Heart left ventricle (tissue), 16 donors: ENCODE measurements at regions not wholly inside any gene's neighbourhood (a gene's known extent, or its start where the extent isn't known, plus 50 kb on each side); places are given as distances from the start of the nearest gene placed in this dataset.

Experiments
- ATAC-seq, 4 donors: fragments of 200-7000 bp; cut with Tn5 transposase; one replicate each; pipeline ENCODE4 v1.9.1; 2020 to 2022; ENCODE audit warnings: moderate library complexity in 4 of 4, mild to moderate bottlenecking in 3 of 4, moderate number of reproducible peaks in 1 of 4
- DNase-seq, 5 donors: peaks; one replicate each; pipeline ENCODE4 v3.0.0-alpha.2; 2020
- H3K27ac ChIP-seq, 12 donors: fragments of 200-600 bp; sonication (generic) in 4 of 12; one replicate each; pipeline versions ENCODE4 v1.5.0 to v1.8.0; 2016 to 2022; ENCODE audit warnings: mild to moderate bottlenecking in 2 of 12
- H3K27me3 ChIP-seq, 9 donors: fragments of 200-600 bp; sonication (generic) in 2 of 9; one replicate each; pipeline versions ENCODE4 v1.5.1 to v1.8.0; 2016 to 2022; ENCODE audit warnings: mild to moderate bottlenecking in 3 of 9
- H3K36me3 ChIP-seq, 9 donors: fragments of 200-600 bp; sonication (generic) in 2 of 9; one replicate each; pipeline versions ENCODE4 v1.5.0 to v1.8.0; 2018 to 2022; ENCODE audit warnings: mild to moderate bottlenecking in 2 of 9
- H3K4me1 ChIP-seq, 12 donors: fragments of 200-600 bp; sonication (generic) in 4 of 12; one replicate each; pipeline versions ENCODE4 v1.5.0 to v1.8.0; 2016 to 2022; ENCODE audit warnings: mild to moderate bottlenecking in 3 of 12
- H3K4me3 ChIP-seq, 12 donors: fragments of 200-600 bp; sonication (generic) in 4 of 12; one replicate each; pipeline versions ENCODE4 v1.5.0 to v1.8.0; 2017 to 2022; ENCODE audit warnings: mild to moderate bottlenecking in 9 of 12, moderate library complexity in 4 of 12
- H3K9me3 ChIP-seq, 12 donors: fragments of 200-600 bp; sonication (generic) in 4 of 12; one replicate each; pipeline versions ENCODE4 v1.5.0 to v1.8.0; 2016 to 2022; ENCODE audit warnings: mild to moderate bottlenecking in 1 of 12
- POLR2A ChIP-seq, 2 donors: fragments of 450-650 bp; IDR thresholded peaks; one replicate each; pipeline ENCODE4 v1.6.1; 2017; ENCODE audit warnings: antibody characterized with exemption in 2 of 2, mild to moderate bottlenecking in 2 of 2, moderate library complexity in 2 of 2
- WGBS, 4 donors: extraction: QIAGEN DNeasy Blood & Tissue Kit in 2 of 4; methylation state at CpG; one replicate each; pipeline versions ENCODE4 v1.1.5 to v1.1.7; 2013 to 2018; 5-methylcytosine and 5-hydroxymethylcytosine counted together
- intact Hi-C, 10 donors: fragments of 100-400 bp; cut with DNase I; formaldehyde crosslinking; loops; one replicate each; pipeline versions ENCODE4 v1.11.1 to v1.14.2; 2022
- TF ChIP-seq, protein P1 (sequence below), 12 donors: fragments of 200-600 bp; sonication (generic) in 4 of 12; IDR thresholded peaks; one replicate each; pipeline versions ENCODE4 v1.5.0 to v1.8.0; 2018 to 2022; ENCODE audit warnings: antibody characterized with exemption in 12 of 12, mild to moderate bottlenecking in 5 of 12
- donor health status: ischemic (EF 13 %, LVEDD 7.1; RV severe dilation, severe dysfunction).
- donor health status: healthy with polysubstance abuse.
- donor health status: DM: no; HTN: yes; CAD: no.
- donor health status: DM: no; HTN: no; CAD: no.
- donor health status: ischemic (EF 25% LVEDD 6.9; RV normal size, moderate dysfunction).
- donor health status: ischemic (EF 25% LVEDD 5.7; RV mildly dilated, moderate dysfunction).
- donor health status: healthy.
- donor health status: DM: yes; HTN: yes; CAD: no.
- donor health status: ischemic (EF 35%, LVEDD 5.7; RV mildly dilated, moderate dysfunction).
- donor health status: nonischemic (EF 11% LVEDD 7.7; RV severe dilation, severe dysfunction).
- donor health status: DM: yes; HTN: yes; CAD: no.
- donor health status: PGD.
- donor health status: ischemic (EF 29% LVEDD 5.4; RV normal size, mild dysfunction).
- donor health status: nonischemic (EF 23%, LVEDD 6.1; RV moderate dilation, normal function).

DNA sequence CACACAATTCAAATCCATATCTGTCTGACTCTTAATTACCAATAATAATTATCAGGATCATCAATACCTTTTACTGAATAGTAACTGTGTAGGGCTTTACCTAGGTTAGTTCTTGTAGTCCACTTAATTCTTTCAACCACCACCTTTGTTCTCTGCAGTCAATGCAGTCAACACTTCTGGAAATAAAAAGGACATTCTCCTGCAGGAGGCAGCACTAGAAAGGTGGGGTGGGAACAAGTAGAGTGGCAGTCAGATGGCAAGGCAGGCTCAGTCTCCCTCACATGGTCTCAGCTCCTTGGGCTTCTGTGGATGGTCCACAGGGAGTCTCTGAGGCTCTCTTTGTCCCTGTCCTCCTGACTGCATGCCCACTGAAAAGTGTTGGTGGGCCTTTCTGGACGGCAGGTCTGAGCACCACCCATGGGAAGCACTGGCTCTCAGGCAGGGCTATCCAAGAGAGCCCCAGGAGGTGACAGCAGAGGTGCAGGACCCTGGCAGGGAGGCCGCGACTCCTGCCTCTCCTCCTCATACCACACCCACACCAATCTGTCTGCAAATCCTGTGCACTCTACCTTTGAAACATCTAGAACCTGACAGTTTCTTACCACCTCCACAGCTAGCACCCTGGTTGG is 237.3 kb downstream of the FOXD2 start:
- no peak overlapping the region for H3K4me3 ChIP-seq
- H3K27ac ChIP-seq = no peak overlapping the region
- ATAC-seq (no peak), DNase-seq (peak in 1 of 5 donors; percentile 1)
- peaks cover 0 to 21% (median 6%) of the 10 kb centered on the region in 12 donors for H3K9me3 ChIP-seq
- peaks cover 0 to 16% (median 3%) of the 10 kb centered on the region in 9 donors for H3K27me3 ChIP-seq
- intact Hi-C loops = no loop called here
- TF ChIP-seq, protein P1, sequence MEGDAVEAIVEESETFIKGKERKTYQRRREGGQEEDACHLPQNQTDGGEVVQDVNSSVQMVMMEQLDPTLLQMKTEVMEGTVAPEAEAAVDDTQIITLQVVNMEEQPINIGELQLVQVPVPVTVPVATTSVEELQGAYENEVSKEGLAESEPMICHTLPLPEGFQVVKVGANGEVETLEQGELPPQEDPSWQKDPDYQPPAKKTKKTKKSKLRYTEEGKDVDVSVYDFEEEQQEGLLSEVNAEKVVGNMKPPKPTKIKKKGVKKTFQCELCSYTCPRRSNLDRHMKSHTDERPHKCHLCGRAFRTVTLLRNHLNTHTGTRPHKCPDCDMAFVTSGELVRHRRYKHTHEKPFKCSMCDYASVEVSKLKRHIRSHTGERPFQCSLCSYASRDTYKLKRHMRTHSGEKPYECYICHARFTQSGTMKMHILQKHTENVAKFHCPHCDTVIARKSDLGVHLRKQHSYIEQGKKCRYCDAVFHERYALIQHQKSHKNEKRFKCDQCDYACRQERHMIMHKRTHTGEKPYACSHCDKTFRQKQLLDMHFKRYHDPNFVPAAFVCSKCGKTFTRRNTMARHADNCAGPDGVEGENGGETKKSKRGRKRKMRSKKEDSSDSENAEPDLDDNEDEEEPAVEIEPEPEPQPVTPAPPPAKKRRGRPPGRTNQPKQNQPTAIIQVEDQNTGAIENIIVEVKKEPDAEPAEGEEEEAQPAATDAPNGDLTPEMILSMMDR (IDR thresholded peaks at IDR 0.05) = no peak
- no peak for TF ChIP-seq POLR2A (IDR thresholded peaks at IDR 0.05)
- no peaks in the 10 kb centered on the region for H3K36me3 ChIP-seq
- 82 to 94% (median 89%) methylated on average over 2 to 3 of the region's 3 CpGs for WGBS, 4 donors
- H3K4me1 ChIP-seq = peaks cover 0 to 4% (median 0%) of the 10 kb centered on the region in 12 donors

GRCh38 chr1:47675721-47676120 is 237.9 kb downstream of the FOXD2 start:
- TF ChIP-seq, protein P1 (IDR thresholded peaks at IDR 0.05) = no peak
- no peak for TF ChIP-seq POLR2A (IDR thresholded peaks at IDR 0.05)
- H3K9me3 ChIP-seq = peaks cover 0 to 21% (median 6%) of the 10 kb centered on the region in 12 donors
- intact Hi-C loops = no loop called here
- H3K36me3 ChIP-seq = no peaks in the 10 kb centered on the region
- 86 to 89% (median 88%) methylated on average over 11 of the region's 11 CpGs for WGBS, 4 donors
- peaks cover 0 to 16% (median 3%) of the 10 kb centered on the region in 9 donors for H3K27me3 ChIP-seq
- ATAC-seq (no peak), DNase-seq (peak in 1 of 5 donors; percentile 9)
- H3K27ac ChIP-seq = no peak overlapping the region
- H3K4me1 ChIP-seq = peaks cover 0 to 4% (median 0%) of the 10 kb centered on the region in 12 donors
- no peak overlapping the region for H3K4me3 ChIP-seq

DNA sequence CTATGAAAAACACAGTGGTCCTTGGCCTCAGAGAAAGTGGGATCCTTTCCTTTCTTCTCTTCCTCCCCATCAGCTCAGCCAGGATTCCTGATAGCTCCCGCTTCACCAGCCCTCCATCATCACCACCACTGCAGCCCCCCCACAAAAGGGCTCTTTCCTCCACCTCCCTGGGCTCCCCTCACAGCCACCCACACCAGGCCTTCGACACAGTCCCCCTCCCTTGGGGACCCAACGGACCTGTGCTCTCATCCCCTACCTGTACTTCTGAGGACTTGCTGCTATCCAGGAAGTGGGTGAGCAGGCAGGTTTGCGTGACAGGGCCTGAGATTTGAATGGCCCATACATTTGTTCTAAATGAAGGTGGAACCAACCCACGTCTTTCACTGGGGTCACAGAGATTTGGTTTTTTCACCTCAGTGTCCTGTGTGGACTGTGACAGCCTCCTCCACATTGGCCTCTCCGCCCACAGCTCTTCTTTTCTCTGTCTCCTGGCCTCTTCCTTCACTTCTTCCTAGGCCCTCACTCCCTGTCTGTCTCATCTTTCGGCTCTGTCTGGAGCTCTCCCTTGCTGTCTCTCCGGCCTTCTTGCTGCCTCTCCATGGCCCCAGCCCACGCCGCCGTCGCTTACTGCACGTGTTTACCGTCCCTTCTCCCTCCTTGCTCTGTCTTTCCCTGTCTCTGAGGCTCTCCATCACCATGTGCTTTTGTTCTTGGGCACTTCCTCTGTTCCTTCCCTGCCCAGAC is 238.6 kb downstream of the FOXD2 start:
- Histone ChIP-seq H3K4me1 (peaks cover 0 to 4% (median 0%) of the 10 kb centered on the region in 12 donors), H3K36me3 (no peaks in the 10 kb centered on the region), H3K9me3 (peaks cover 0 to 21% (median 6%) of the 10 kb centered on the region in 12 donors), H3K4me3 (no peak overlapping the region), H3K27ac (no peak overlapping the region), H3K27me3 (peaks cover 0 to 16% (median 3%) of the 10 kb centered on the region in 9 donors)
- 77 to 85% (median 83%) methylated on average over 14 of the region's 14 CpGs for whole genome bisulfite sequencing, 4 donors
- intact Hi-C loops = no loop called here
- ATAC-seq = no peak
- TF ChIP-seq, protein P1 (IDR thresholded peaks at IDR 0.05) = no peak
- no peak for TF ChIP-seq POLR2A (IDR thresholded peaks at IDR 0.05)
- peak in 1 of 5 donors; percentile 7 for DNase-seq

GRCh38 chr1:47677241-47677940 is 239.5 kb downstream of the FOXD2 start:
- WGBS, 4 donors = 71 to 77% (median 76%) methylated on average over 17 to 24 of the region's 24 CpGs
- no peak overlapping the region for H3K27ac ChIP-seq
- H3K9me3 ChIP-seq = peaks cover 0 to 14% (median 5%) of the 10 kb centered on the region in 12 donors
- peaks cover 0 to 4% (median 0%) of the 10 kb centered on the region in 12 donors for H3K4me1 ChIP-seq
- H3K4me3 ChIP-seq = no peak overlapping the region
- TF ChIP-seq, protein P1 (IDR thresholded peaks at IDR 0.05) = no peak
- TF ChIP-seq POLR2A (IDR thresholded peaks at IDR 0.05) = no peak
- ATAC-seq (no peak), DNase-seq (peak in 1 of 5 donors; percentile 8)
- intact Hi-C loops = no loop called here
- peaks cover 0 to 16% (median 3%) of the 10 kb centered on the region in 9 donors for H3K27me3 ChIP-seq
- H3K36me3 ChIP-seq = no peaks in the 10 kb centered on the region
